Chondrocyte (in vitro differentiated cells): ENCODE measurements at regions not wholly inside any gene's neighbourhood (a gene's known extent, or its start where the extent isn't known, plus 50 kb on each side); places are given as distances from the start of the nearest gene placed in this dataset.
"Not testable (repeated sequence)": the region's sequence is repeated elsewhere in the genome, so short reads cannot be mapped to it uniquely, and the experiment has no call there.

Experiments used
- DNase-seq: peaks from one replicate; pipeline ENCODE4 v3.0.0; 2021; ENCODE audit warnings: mixed read lengths, low spot score
- H3K27ac Mint-ChIP-seq: one replicate; pipeline ENCODE4 v1.8.0; 2021; ENCODE audit warnings: mild to moderate bottlenecking, moderate library complexity, mixed read lengths; ENCODE audit not compliant: unreplicated experiment
- H3K27me3 Mint-ChIP-seq: 2 replicates; pipeline ENCODE4 v1.8.0; 2021; ENCODE audit warnings: low read depth, mixed read lengths
- H3K36me3 Mint-ChIP-seq: 2 replicates; pipeline ENCODE4 v1.8.0; 2021; ENCODE audit warnings: low read depth, mixed read lengths
- H3K4me1 Mint-ChIP-seq: 2 replicates; pipeline ENCODE4 v1.8.0; 2021; ENCODE audit warnings: low read depth, mild to moderate bottlenecking, mixed read lengths
- H3K4me3 Mint-ChIP-seq: one replicate; pipeline ENCODE4 v1.8.0; 2021; ENCODE audit warnings: mild to moderate bottlenecking, moderate library complexity, mixed read lengths; ENCODE audit not compliant: unreplicated experiment
- H3K9me3 Mint-ChIP-seq: 2 replicates; pipeline ENCODE4 v1.8.0; 2021; ENCODE audit warnings: low read depth, mixed read lengths
- TF ChIP-seq, protein P1 (sequence below): fragments of 200-600 bp; sonication (generic); IDR thresholded peaks from 2 replicates; pipeline ENCODE4 v1.5.0; 2021; ENCODE audit warnings: antibody characterized with exemption, mild to moderate bottlenecking, moderate library complexity

GRCh38 chr4:27791640-27792039 lies 931.0 kb downstream of the STIM2 start:
- Mint-ChIP-seq H3K4me1 (peaks cover 40% of the 10 kb centered on the region), H3K27me3 (no peaks in the 10 kb centered on the region), H3K36me3 (peaks cover 2% of the 10 kb centered on the region), H3K9me3 (peaks cover 9% of the 10 kb centered on the region), H3K4me3 (no peak overlapping the region), H3K27ac (no peak overlapping the region)
- TF ChIP-seq, protein P1, sequence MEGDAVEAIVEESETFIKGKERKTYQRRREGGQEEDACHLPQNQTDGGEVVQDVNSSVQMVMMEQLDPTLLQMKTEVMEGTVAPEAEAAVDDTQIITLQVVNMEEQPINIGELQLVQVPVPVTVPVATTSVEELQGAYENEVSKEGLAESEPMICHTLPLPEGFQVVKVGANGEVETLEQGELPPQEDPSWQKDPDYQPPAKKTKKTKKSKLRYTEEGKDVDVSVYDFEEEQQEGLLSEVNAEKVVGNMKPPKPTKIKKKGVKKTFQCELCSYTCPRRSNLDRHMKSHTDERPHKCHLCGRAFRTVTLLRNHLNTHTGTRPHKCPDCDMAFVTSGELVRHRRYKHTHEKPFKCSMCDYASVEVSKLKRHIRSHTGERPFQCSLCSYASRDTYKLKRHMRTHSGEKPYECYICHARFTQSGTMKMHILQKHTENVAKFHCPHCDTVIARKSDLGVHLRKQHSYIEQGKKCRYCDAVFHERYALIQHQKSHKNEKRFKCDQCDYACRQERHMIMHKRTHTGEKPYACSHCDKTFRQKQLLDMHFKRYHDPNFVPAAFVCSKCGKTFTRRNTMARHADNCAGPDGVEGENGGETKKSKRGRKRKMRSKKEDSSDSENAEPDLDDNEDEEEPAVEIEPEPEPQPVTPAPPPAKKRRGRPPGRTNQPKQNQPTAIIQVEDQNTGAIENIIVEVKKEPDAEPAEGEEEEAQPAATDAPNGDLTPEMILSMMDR, result no peak
- DNase-seq, result no peak

- TF ChIP-seq, protein P1, result no peak
- Mint-ChIP-seq H3K9me3 (no peaks in the 10 kb centered on the region), H3K4me3 (no peak overlapping the region), H3K27ac (no peak overlapping the region), H3K4me1 (no peaks in the 10 kb centered on the region), H3K27me3 (peaks cover 2% of the 10 kb centered on the region), H3K36me3 (no peaks in the 10 kb centered on the region)
- no peak for DNase-seq
Measured at GRCh38 chr4:27807207-27807606, 946.6 kb downstream of the STIM2 start.

DNA sequence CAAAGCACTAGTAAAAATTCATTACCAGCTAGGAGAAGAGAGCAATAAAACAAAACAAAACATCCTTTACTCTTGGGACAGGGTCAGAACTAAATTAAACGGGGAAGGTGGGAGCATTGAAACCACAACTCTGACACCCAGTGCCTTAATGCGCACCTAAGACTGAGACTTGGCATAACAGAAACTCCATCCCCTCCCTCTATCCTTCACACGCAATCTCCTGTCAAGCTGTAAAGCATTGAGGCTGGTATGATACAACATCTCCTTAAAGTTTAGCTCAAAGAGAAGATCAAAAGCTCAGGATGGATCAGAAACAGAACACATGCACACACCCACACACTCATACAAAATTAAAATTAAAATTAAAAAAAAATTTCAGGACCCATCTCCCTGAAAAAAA lies 951.3 kb downstream of the STIM2 start:
- DNase-seq, result no peak
- H3K36me3 Mint-ChIP-seq, result no peaks in the 10 kb centered on the region
- H3K27ac Mint-ChIP-seq, result no peak overlapping the region
- TF ChIP-seq, protein P1, result no peak
- peaks cover 9% of the 10 kb centered on the region for H3K4me1 Mint-ChIP-seq
- H3K27me3 Mint-ChIP-seq, result peaks cover 2% of the 10 kb centered on the region
- H3K9me3 Mint-ChIP-seq, result peaks cover 3% of the 10 kb centered on the region
- no peak overlapping the region for H3K4me3 Mint-ChIP-seq

DNA sequence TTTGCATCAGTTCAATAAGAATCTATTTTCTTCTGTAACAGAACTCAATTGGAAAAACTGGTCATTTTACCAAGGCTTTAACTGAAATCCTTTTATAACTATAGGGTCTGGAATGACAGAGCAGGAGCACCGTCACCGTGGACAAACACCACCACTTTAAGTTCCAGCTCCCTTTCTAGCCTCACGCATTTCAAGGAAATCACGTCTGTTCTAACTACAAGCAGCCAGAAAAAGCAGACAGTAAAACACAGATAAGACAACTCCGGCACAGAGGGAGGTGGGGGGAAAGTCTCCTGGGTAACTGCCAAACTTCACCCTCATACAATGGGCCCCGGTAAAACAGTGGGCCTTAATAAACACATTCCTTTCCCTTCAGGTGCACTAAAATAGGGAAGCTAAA lies 952.6 kb downstream of the STIM2 start:
- H3K9me3 Mint-ChIP-seq, DNase-seq, H3K4me1 Mint-ChIP-seq, H3K27ac Mint-ChIP-seq, H3K36me3 Mint-ChIP-seq, H3K27me3 Mint-ChIP-seq, H3K4me3 Mint-ChIP-seq: not testable (repeated sequence)

GRCh38 chr4:27813699-27814425 lies 953.2 kb downstream of the STIM2 start:
- DNase-seq, H3K4me3 Mint-ChIP-seq, H3K27me3 Mint-ChIP-seq, H3K36me3 Mint-ChIP-seq, H3K9me3 Mint-ChIP-seq, H3K27ac Mint-ChIP-seq: not testable (repeated sequence)
- H3K4me1 Mint-ChIP-seq, result peaks cover 14% of the 10 kb centered on the region

GRCh38 chr4:27819246-27819645 lies 958.6 kb downstream of the STIM2 start:
- Mint-ChIP-seq H3K27me3 (no peaks in the 10 kb centered on the region), H3K36me3 (no peaks in the 10 kb centered on the region), H3K4me3 (no peak overlapping the region), H3K27ac (no peak overlapping the region), H3K4me1 (peaks cover 18% of the 10 kb centered on the region), H3K9me3 (peaks cover 9% of the 10 kb centered on the region)
- TF ChIP-seq, protein P1, result no peak
- no peak for DNase-seq
